ENCODE measurements at regions not wholly inside any gene's neighbourhood (a gene's known extent, or its start where the extent isn't known, plus 50 kb on each side); places are given as distances from the start of the nearest gene placed in this dataset.

- TF ChIP-seq CTBP1 (IDR thresholded peaks at IDR 0.05; ENCODE audit: borderline replicate concordance) (no peak), ZNF384 (IDR thresholded peaks at IDR 0.05) (no peak), L3MBTL2 (conservative IDR thresholded peaks at IDR 0.05) (no peak), LEF1 (IDR thresholded peaks at IDR 0.05; ENCODE audit: borderline replicate concordance) (no peak), NFRKB (IDR thresholded peaks at IDR 0.05) (no peak), FOXK2 (IDR thresholded peaks at IDR 0.05) (no peak)
- ChIA-PET POLR2A (no interaction called here), CTCF (no interaction called here)
- DNase-seq (ENCODE audit: extremely low spot score), result no peak
Measured at GRCh38 chr1:70892930-70893329, 154.7 kb downstream of the PTGER3 start.

DNA sequence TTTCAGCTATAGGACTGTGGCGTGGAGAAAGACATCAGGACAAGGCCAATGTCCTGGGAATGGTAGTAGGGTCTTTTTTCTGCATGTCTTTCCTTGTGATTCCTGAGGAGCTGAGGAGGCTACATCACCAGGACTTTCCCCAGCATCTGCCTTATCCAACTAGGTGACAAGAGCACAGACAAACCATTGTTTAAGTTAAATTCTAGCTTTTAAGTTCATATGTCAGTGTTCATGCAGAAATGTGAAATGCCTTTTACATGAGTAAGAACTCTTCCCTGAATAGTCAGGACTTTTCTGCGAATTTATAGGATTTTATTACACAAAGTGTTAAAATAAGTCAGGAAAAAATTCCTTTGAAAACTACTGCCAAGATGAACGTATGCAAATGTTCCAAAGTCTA, 154.2 kb downstream of the PTGER3 start:
- DNase-seq (ENCODE audit: extremely low spot score), result no peak
- CTCF ChIA-PET, result no interaction called here
- no peak for TF ChIP-seq SP1 (IDR thresholded peaks at IDR 0.05)
- TF ChIP-seq FOXA1 (IDR thresholded peaks at IDR 0.05), result no peak
- no peak for TF ChIP-seq NFRKB (IDR thresholded peaks at IDR 0.05)
- no peak for TF ChIP-seq HDGF (IDR thresholded peaks at IDR 0.05; ENCODE audit: borderline replicate concordance)
- TF ChIP-seq FOXK2 (IDR thresholded peaks at IDR 0.05), result no peak
- no peak for TF ChIP-seq ELF4 (IDR thresholded peaks at IDR 0.05)
- TF ChIP-seq L3MBTL2 (conservative IDR thresholded peaks at IDR 0.05), result no peak
- no peak for TF ChIP-seq CTBP1 (IDR thresholded peaks at IDR 0.05; ENCODE audit: borderline replicate concordance)
- TF ChIP-seq, protein P1, sequence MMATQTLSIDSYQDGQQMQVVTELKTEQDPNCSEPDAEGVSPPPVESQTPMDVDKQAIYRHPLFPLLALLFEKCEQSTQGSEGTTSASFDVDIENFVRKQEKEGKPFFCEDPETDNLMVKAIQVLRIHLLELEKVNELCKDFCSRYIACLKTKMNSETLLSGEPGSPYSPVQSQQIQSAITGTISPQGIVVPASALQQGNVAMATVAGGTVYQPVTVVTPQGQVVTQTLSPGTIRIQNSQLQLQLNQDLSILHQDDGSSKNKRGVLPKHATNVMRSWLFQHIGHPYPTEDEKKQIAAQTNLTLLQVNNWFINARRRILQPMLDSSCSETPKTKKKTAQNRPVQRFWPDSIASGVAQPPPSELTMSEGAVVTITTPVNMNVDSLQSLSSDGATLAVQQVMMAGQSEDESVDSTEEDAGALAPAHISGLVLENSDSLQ (IDR thresholded peaks at IDR 0.05), result no peak
- no peak for TF ChIP-seq ZNF384 (IDR thresholded peaks at IDR 0.05)
- no peak for TF ChIP-seq TARDBP (IDR thresholded peaks at IDR 0.05)
- TF ChIP-seq SUZ12 (IDR thresholded peaks at IDR 0.05), result no peak
- TF ChIP-seq FOXM1 (IDR thresholded peaks at IDR 0.05; ENCODE audit: borderline replicate concordance), result no peak
- no peak for TF ChIP-seq BHLHE40 (IDR thresholded peaks at IDR 0.05; ENCODE audit: borderline replicate concordance)
- TF ChIP-seq ARNT (IDR thresholded peaks at IDR 0.05), result no peak
- POLR2A ChIA-PET, result no interaction called here

DNA sequence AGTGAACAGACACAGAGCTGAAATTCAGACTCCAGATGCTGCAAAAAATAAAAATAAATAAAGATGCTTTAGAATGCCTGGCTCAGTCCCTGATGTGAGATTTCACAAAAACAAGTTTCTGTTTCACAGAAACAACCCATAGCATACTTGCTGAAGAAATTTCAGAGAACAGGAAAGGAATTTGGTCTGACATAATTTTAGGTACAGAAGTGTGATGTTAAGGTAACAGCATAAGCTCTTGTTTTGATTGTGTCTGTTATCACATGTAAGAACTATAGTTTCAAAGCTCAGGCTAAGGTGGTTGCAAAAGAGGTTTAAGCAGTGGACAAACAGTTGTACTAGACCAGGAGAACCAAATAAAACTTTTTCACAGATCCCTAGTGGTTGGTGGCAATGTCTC, 152.1 kb downstream of the PTGER3 start:
- no peak for DNase-seq (ENCODE audit: extremely low spot score)
- ChIA-PET CTCF (no interaction called here), POLR2A (no interaction called here)
- TF ChIP-seq ZNF384 (IDR thresholded peaks at IDR 0.05) (no peak), FOXM1 (IDR thresholded peaks at IDR 0.05; ENCODE audit: borderline replicate concordance) (no peak), L3MBTL2 (conservative IDR thresholded peaks at IDR 0.05) (no peak), CTBP1 (IDR thresholded peaks at IDR 0.05; ENCODE audit: borderline replicate concordance) (no peak), BHLHE40 (IDR thresholded peaks at IDR 0.05; ENCODE audit: borderline replicate concordance) (no peak), TARDBP (IDR thresholded peaks at IDR 0.05) (no peak), FOXK2 (IDR thresholded peaks at IDR 0.05) (no peak), ELF4 (IDR thresholded peaks at IDR 0.05) (no peak), ARNT (IDR thresholded peaks at IDR 0.05) (no peak), FOXA1 (IDR thresholded peaks at IDR 0.05) (no peak), SP1 (IDR thresholded peaks at IDR 0.05) (no peak), HDGF (IDR thresholded peaks at IDR 0.05; ENCODE audit: borderline replicate concordance) (no peak)
- TF ChIP-seq, protein P1 (IDR thresholded peaks at IDR 0.05), result no peak

DNA sequence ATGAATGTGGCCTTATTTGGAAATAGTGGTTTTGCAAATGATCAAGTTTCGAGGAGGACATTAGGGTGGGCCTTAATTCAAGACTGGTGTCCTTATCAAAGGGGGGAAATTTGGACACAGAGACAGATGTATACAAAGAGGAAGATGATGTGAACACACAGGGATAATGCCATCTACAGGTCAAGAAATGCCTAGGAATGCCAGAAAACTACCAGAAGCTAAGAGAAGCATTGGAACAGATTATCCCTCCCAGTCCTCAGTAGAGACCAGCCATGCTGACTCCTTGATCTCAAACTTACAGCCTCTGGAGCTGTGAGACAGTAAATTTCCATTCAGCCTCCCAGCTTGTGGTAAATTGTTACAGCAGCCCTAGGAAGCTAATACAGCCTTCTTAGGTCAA, 151.4 kb downstream of the PTGER3 start:
- POLR2A ChIA-PET, result no interaction called here

DNA sequence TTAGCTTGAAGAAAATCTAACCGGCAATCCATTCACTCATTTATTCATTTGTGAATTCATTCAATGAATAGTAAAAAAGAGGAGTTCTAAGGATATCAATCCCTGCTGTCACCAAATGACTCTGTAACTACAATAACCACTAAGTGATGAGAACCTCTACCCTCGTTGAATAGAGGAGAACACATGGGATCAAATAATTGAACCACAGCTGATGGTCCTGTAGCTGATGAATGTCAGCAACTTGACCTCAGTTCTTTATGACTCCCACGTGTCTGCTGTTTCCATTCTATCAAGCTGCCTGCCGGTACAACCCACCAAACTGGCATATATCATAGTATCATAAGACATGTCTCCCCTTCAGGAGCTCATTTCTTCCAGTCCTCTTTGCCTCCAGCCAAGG, 150.3 kb downstream of the PTGER3 start:
- ChIA-PET POLR2A (no interaction called here), CTCF (no interaction called here)
- TF ChIP-seq LEF1 (IDR thresholded peaks at IDR 0.05; ENCODE audit: borderline replicate concordance) (no peak), HDGF (IDR thresholded peaks at IDR 0.05; ENCODE audit: borderline replicate concordance) (no peak), NFRKB (IDR thresholded peaks at IDR 0.05) (no peak), FOXM1 (IDR thresholded peaks at IDR 0.05; ENCODE audit: borderline replicate concordance) (no peak), SUZ12 (IDR thresholded peaks at IDR 0.05) (no peak), FOXA1 (IDR thresholded peaks at IDR 0.05) (no peak), SP1 (IDR thresholded peaks at IDR 0.05) (no peak), BHLHE40 (IDR thresholded peaks at IDR 0.05; ENCODE audit: borderline replicate concordance) (no peak), CTBP1 (IDR thresholded peaks at IDR 0.05; ENCODE audit: borderline replicate concordance) (no peak), ZNF384 (IDR thresholded peaks at IDR 0.05) (no peak), L3MBTL2 (conservative IDR thresholded peaks at IDR 0.05) (no peak), ARNT (IDR thresholded peaks at IDR 0.05) (no peak), ELF4 (IDR thresholded peaks at IDR 0.05) (no peak), FOXK2 (IDR thresholded peaks at IDR 0.05) (no peak), TARDBP (IDR thresholded peaks at IDR 0.05) (no peak)
- TF ChIP-seq, protein P1 (IDR thresholded peaks at IDR 0.05), result no peak
- no peak for DNase-seq (ENCODE audit: extremely low spot score)

More for the DNA sequence above, 151.4 kb downstream of the PTGER3 start:
- CTCF ChIA-PET, result no interaction called here
- DNase-seq (ENCODE audit: extremely low spot score), result no peak
- no peak for TF ChIP-seq L3MBTL2 (conservative IDR thresholded peaks at IDR 0.05)
- TF ChIP-seq CTBP1 (IDR thresholded peaks at IDR 0.05; ENCODE audit: borderline replicate concordance), result no peak
- no peak for TF ChIP-seq LEF1 (IDR thresholded peaks at IDR 0.05; ENCODE audit: borderline replicate concordance)
- no peak for TF ChIP-seq SUZ12 (IDR thresholded peaks at IDR 0.05)
- TF ChIP-seq ELF4 (IDR thresholded peaks at IDR 0.05), result no peak
- no peak for TF ChIP-seq FOXK2 (IDR thresholded peaks at IDR 0.05)
- TF ChIP-seq BHLHE40 (IDR thresholded peaks at IDR 0.05; ENCODE audit: borderline replicate concordance), result no peak
- TF ChIP-seq FOXA1 (IDR thresholded peaks at IDR 0.05), result no peak
- TF ChIP-seq NFRKB (IDR thresholded peaks at IDR 0.05), result no peak
- no peak for TF ChIP-seq FOXM1 (IDR thresholded peaks at IDR 0.05; ENCODE audit: borderline replicate concordance)
- TF ChIP-seq SP1 (IDR thresholded peaks at IDR 0.05), result no peak
- no peak for TF ChIP-seq TARDBP (IDR thresholded peaks at IDR 0.05)
- no peak for TF ChIP-seq ARNT (IDR thresholded peaks at IDR 0.05)

DNA sequence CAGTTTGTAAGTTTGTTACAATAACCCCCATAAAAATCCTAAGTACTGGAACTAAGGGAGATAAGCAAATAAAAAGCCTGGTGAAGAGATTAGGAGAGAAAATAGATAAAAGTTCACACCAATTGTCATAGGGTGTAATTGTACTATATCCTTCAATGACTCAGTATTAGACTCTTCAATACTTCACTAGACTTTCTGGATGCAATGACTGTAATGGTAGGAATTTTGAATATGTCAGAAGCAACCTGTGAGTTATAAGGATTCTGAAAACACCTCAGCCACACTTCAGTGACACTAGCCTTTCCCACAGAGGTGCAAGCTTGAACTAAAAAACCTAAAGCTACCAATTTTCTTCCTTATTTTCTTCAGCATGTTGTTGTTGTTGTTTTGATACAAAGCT, 147.9 kb downstream of the PTGER3 start:
- CTCF ChIA-PET, result no interaction called here
- POLR2A ChIA-PET, result no interaction called here

More for the DNA sequence above, 147.9 kb downstream of the PTGER3 start:
- no peak for DNase-seq (ENCODE audit: extremely low spot score)
- no peak for TF ChIP-seq FOXA1 (IDR thresholded peaks at IDR 0.05)
- TF ChIP-seq, protein P1 (IDR thresholded peaks at IDR 0.05), result no peak
- TF ChIP-seq BHLHE40 (IDR thresholded peaks at IDR 0.05; ENCODE audit: borderline replicate concordance), result no peak
- TF ChIP-seq LEF1 (IDR thresholded peaks at IDR 0.05; ENCODE audit: borderline replicate concordance), result no peak
- TF ChIP-seq HDGF (IDR thresholded peaks at IDR 0.05; ENCODE audit: borderline replicate concordance), result no peak
- TF ChIP-seq FOXK2 (IDR thresholded peaks at IDR 0.05), result no peak
- no peak for TF ChIP-seq ARNT (IDR thresholded peaks at IDR 0.05)
- TF ChIP-seq ELF4 (IDR thresholded peaks at IDR 0.05), result no peak
- TF ChIP-seq TARDBP (IDR thresholded peaks at IDR 0.05), result no peak
- TF ChIP-seq CTBP1 (IDR thresholded peaks at IDR 0.05; ENCODE audit: borderline replicate concordance), result no peak
- TF ChIP-seq SP1 (IDR thresholded peaks at IDR 0.05), result no peak
- TF ChIP-seq L3MBTL2 (conservative IDR thresholded peaks at IDR 0.05), result no peak

Measured in HEK293T (cell line).